ENCODE measurements at regions not wholly inside any gene's neighbourhood (a gene's known extent, or its start where the extent isn't known, plus 50 kb on each side); places are given as distances from the start of the nearest gene placed in this dataset.
A peak's percentile ranks its signal among the peaks of the same experiment; 100 is the strongest.

DNA sequence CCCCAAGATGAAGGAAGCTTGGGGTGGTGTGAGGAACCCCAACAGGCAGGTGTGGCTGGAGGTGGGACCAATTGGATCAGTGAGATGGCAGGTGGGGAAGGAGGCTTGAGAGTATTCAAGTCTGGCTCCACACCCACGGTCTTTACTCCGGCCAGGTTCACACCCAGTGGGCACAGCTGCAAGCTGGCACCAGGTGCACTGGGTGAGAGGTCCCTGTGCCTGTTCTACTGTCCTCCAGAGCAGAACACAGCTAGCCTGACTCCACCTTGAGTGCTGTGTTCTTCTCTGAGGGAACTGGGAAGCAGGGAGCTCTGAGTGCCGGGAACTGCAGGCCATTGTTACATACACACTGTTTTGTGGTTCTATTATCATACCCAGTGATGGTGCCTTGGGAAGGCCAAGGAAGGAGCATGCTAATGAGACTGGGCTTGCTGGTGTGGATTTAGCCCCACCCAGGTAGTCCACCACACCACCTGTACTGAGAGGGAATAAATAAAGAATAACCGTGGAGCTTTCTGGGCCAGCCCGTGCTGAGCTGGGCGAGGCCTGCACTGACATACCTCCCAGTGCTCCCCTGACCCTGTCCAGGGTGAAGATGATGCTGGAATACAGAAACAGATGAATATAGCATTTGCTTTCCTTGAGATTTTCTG lies 93.4 kb downstream of the ABHD5 start:
- DNase-seq, result no peak

DNA sequence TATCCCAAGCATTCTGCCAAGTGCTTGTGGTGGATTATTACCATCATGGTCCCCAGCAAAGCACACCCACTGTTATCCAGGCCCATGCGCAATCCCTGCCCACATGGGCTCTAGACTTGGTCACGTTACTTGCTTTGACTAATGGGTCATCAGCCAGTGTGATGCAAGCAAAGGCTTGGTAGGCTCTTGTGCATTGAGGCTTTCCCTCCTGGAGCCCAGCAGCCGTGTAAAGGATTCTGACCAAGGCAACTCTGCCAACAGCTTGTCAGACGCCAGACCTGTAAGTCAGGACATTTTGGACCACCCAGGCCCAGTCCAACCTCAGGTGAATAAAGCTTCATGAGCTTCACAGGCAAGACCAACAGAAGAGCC lies 93.9 kb downstream of the ABHD5 start:
- no peak for DNase-seq

GRCh38 chr3:43785551-43785950 lies 94.8 kb downstream of the ABHD5 start:
- no peak for DNase-seq

GRCh38 chr3:43786102-43786501 lies 95.4 kb downstream of the ABHD5 start:
- DNase-seq, result no peak

GRCh38 chr3:43786526-43787305 lies 96.0 kb downstream of the ABHD5 start:
- no peak for DNase-seq

GRCh38 chr3:43787330-43787729 lies 96.6 kb downstream of the ABHD5 start:
- no peak for DNase-seq

DNA sequence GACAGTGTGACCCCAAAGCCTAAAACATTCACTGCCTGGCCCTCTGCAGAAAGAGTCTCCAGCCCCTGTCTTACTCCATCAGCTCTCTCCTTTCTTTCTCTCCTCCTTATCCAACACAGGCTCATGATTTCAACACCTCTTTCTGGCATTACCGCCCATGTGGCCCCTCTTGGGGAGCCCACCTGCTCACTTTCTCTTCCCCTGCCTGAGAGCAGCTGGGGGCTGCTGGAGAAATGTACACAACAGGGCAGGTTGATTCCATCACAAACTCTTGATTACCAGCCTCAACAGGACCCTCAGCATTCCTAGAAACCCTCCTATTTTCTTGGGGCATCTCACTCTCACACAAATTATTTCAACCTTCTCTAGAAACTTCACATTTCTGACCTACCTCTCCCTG lies 98.3 kb downstream of the ABHD5 start:
- no peak for DNase-seq

GRCh38 chr3:43790060-43790459 lies 99.3 kb downstream of the ABHD5 start:
- no peak for DNase-seq

GRCh38 chr3:43790476-43790875 lies 99.7 kb downstream of the ABHD5 start:
- no peak for DNase-seq

DNA sequence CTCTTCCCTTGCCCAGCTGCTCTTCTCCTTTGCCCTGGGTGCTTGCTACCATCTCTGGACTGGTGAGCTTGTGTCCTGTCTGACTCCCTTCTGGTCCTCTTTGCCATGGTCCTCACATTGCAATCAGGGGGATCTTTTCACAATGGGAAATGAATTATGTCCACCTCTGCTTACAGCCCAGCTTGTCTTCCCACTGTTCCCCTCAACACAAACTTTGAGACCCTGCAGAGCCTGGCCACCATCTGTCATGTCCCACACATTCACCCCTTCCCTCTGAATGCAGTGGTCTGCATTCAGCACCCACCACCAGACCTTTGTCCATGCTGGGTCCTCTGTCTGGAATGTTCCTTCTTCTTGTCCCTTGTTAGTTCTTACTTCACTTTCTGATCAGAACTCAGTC lies 100.5 kb downstream of the ABHD5 start:
- DNase-seq, result no peak

DNA sequence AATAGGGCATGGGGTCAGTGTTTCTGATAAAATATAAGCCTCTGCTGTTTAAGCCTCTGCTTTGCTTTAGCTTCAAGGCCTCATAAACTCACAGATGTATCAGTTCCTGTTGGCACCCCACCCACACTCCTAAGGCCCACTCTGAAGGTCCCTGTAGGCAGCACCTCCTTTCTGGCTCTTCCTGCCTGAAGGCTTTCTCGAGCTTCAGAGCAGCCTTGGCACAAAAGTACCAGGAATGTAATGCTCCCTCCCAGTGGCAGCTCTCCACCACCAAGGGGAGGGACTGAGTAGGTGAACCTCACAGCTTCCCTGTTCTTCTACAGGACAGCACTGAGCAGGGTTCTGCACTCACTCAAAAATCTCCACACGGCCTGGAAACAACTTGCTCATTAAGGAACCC lies 102.2 kb downstream of the ABHD5 start:
- DNase-seq, result no peak

- no peak for DNase-seq
Observed at GRCh38 chr3:43793648-43794372, 103.1 kb downstream of the ABHD5 start.

DNA sequence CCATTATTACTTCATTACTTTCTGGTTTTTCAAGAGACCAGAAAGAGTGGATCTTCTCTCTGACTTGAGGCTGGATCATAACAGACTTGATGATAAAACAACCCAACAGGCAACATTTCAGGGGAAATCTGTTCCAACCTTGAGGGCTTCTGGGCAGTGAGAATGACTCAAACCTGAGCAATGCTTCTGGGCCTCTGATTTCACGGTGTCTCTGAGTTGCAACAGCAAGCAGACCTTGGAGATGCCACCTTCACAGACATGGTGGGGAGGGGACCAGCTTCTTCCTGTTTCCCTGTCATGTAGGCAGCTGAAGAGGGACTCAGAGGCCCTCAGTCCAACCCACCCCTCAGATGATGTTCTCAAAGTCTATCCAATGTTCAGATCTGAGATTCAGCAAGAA lies 104.0 kb downstream of the ABHD5 start:
- no peak for DNase-seq

DNA sequence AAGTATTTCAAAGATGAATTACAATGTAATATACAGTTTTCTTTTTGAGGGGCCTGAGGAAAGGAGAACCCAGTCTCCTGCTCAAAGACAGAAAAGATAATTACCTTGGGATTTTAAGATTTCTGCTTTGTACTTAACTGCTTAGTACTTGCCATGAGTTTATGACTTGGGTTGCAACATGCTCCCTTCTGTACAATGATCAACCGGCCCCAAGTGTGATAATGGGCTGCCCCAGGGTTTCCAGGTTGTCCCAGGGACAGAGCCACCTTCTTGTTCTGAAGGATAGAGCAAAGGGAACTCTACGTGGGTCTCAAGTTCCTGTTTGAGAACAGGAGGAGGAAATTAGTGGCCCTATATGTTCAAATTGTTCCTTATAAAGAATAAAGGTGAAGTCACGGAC lies 104.8 kb downstream of the ABHD5 start:
- DNase-seq, result no peak

GRCh38 chr3:43796041-43796596 lies 105.4 kb downstream of the ABHD5 start:
- DNase-seq, result no peak

DNA sequence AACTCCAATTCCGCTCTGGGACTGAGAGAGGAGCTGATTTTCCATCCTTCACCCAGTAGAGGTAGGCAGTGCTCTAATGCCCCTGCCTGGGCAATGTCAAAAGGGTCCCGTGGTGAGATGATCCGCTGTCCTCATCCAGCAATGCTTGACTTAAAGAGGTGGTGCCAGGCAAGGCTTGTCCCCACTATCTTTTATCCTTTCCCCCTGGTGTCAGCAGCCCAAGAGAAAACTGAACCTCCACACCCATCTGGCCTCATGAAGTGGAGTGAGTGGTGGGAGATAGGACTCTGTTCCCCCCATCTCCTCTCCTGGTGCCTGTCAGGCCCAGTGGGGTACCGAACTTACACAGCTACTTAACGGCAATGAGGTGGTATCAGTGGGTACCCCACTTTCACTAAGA lies 107.1 kb downstream of the ABHD5 start:
- no peak for DNase-seq

- peak; percentile 34 for DNase-seq
Observed at GRCh38 chr3:43810797-43811196, 120.1 kb downstream of the ABHD5 start.

- DNase-seq, result no peak
Observed at GRCh38 chr3:43814461-43814860, 123.7 kb downstream of the ABHD5 start.

DNA sequence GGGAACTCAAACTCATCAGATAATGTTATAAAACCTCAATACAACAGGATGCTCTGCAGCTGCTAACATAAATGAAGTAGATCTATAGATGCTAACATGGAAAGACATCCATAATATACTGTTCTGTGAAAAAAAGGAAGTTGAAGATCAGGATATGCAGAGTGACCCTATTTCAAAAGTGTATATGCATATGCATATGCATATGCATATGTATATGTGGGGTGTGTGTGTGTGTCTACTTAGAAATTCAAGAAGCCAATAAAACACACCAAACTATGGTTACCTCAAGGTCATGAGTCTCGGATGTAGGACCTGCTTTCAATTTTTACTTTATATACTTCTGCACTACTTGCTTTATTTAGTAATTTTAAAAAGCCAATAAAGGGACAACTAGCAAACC lies 125.6 kb downstream of the ABHD5 start:
- DNase-seq, result no peak

- no peak for DNase-seq
Observed at GRCh38 chr3:43817064-43817463, 126.3 kb downstream of the ABHD5 start.

DNA sequence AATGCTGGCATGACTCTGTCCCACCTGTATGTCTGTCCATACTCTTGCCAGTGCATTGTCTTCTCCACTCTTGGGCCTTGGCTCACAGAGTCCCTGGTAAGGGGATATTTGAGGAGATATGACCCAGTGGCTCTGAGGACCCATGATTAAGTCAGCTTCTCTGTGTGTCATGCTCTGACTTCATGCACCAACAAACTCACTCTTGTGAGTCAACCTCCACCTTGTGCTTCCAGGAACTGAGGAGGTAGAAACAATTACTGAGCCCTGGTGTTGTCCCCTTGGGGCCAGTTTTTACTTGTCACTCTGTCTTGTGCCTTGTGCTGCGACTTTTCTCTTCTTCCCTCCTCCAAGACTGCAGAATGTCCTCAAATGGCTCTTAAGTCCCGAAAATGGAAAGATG lies 127.1 kb downstream of the ABHD5 start:
- DNase-seq, result no peak

DNA sequence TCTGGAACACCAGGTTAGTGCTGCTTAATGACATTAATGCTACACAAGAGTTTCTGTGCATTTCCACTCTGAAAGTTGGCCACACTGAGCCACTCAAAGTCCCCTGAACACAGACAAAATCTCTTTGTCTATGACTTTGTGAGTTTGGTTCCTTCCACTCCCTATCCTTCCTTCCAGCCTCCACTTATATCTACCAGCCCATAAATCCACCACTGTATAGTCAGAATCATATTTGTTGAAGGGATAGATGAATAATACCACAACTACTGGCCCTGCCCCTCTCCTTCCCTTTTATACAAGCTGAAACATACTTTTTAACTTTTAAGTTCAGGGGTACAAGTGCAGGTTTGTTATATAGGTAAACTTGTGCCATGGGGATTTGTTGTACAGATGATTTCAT lies 127.5 kb downstream of the ABHD5 start:
- DNase-seq, result no peak

DNA sequence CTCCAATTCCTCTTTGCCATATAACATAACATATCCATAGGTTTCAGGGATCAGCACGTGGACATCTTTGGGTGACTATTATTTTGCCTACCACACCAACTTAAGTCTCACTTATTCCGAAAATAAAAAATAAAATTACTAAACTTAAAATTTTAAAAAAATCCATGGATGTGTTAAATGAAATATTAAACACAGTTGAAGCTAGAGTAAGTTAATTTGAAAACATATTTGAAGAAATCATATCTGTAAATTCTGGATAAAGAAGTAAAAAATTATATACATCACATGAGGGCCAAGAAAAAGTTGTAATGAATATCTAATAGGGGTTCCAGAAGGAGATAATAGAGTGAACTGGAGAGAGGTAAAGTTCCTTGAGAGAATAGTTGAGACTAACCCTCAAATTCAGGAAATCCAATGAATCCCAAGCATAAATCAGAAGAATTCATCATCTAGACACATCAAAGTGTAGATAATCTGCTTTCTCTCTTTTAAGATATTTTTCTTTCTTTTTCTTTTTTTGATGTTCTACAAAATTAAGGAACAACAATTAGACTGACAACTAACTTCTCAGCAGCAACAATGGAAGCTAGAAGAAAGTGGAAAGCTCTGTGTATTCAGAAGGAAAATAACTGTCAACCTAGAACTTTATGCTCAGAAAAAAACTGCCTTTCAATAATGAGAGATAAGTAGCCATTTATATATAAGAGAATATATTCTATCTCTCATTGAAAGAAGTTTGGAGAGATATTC lies 147.4 kb downstream of the ABHD5 start:
- no peak for DNase-seq

Data from NCI-H2029 treated with DMSO at 0.1 percent for 48 hours (cell line).